ENCODE measurements at regions not wholly inside any gene's neighbourhood (a gene's known extent, or its start where the extent isn't known, plus 50 kb on each side); places are given as distances from the start of the nearest gene placed in this dataset.

DNA sequence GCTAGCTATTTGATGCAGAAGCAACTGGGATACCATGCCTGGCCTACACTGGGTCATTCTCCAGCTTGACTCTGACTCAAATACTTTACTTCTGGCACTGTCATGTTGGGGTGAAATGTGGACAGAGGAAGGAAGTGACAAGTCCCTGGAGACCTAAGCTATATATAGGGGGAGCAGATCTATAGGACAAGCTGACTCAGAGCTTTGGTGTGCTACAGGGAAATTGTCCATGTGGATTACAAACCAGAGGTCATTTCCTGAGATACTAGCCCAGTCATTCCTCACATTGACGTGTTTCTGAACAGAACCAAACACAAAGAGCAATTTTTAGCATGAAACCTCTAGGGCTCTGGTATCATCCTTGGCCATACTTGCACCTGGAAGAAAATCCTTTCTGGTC lies 531.6 kb upstream of the CLINT1 start:
- Histone ChIP-seq H3K27ac (ENCODE audit: low read length) (no peak overlapping the region), H3K4me3 (ENCODE audit: low read depth in 1 of 2, low read length in 2 of 2) (no peak overlapping the region), H3K4me1 (ENCODE audit: control insufficient read depth in 1 of 2, insufficient read depth in 2 of 2, low read length in 2 of 2) (no peaks in the 10 kb centered on the region), H3K36me3 (ENCODE audit: control insufficient read depth in 1 of 2, insufficient read depth in 2 of 2, low read length in 2 of 2) (no peaks in the 10 kb centered on the region), H3K27me3 (ENCODE audit: low read depth, low read length) (no peaks in the 10 kb centered on the region), H3K9me3 (ENCODE audit: control insufficient read depth in 1 of 2, low read length in 2 of 2) (no peaks in the 10 kb centered on the region)

DNA sequence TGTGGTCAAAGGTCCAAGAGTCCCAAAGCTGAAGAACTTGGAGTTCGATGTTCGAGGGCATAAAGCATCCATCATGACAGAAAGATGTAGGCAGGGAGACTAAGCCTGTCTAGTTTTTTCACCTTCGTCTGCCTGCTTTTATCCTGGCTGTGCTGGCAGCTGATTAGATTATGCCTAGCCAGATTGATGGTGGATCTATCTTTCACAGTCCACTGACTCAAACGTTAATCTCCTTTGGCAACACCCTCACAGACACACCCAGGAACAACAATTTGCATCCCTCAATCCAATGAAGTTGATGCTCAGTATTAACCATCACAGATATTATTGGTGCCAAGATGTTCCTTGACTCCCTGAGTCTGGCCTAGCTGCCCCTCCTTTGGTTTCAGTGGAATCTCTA lies 530.8 kb upstream of the CLINT1 start:
- no peaks in the 10 kb centered on the region for H3K4me1 ChIP-seq (ENCODE audit: control insufficient read depth in 1 of 2, insufficient read depth in 2 of 2, low read length in 2 of 2)
- H3K9me3 ChIP-seq (ENCODE audit: control insufficient read depth in 1 of 2, low read length in 2 of 2) = no peaks in the 10 kb centered on the region
- H3K4me3 ChIP-seq (ENCODE audit: low read depth in 1 of 2, low read length in 2 of 2) = no peak overlapping the region
- no peak overlapping the region for H3K27ac ChIP-seq (ENCODE audit: low read length)
- no peaks in the 10 kb centered on the region for H3K27me3 ChIP-seq (ENCODE audit: low read depth, low read length)
- H3K36me3 ChIP-seq (ENCODE audit: control insufficient read depth in 1 of 2, insufficient read depth in 2 of 2, low read length in 2 of 2) = no peaks in the 10 kb centered on the region

DNA sequence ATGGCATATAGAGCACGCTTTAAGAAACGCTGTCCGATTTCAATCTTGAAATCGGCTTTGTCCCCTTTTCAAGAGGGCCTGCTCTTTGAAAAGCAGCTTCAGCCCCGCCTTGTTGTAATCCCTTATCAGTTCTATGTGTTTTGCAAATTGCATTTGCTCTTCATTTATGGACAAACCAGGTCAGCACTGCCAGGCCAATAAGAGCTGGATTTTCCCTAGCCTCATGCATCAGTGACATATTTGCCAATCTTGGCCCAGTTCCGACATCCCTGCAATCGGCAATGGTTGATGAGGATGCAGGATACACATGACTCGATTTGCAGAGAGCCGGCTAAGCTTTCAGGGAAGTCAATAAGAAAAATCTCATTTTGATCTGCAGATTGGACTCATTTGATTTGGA lies 529.1 kb upstream of the CLINT1 start:
- no peak overlapping the region for H3K4me3 ChIP-seq (ENCODE audit: low read depth in 1 of 2, low read length in 2 of 2)
- H3K36me3 ChIP-seq (ENCODE audit: control insufficient read depth in 1 of 2, insufficient read depth in 2 of 2, low read length in 2 of 2) = no peaks in the 10 kb centered on the region
- H3K27ac ChIP-seq (ENCODE audit: low read length) = no peak overlapping the region
- H3K27me3 ChIP-seq (ENCODE audit: low read depth, low read length) = no peaks in the 10 kb centered on the region
- no peaks in the 10 kb centered on the region for H3K9me3 ChIP-seq (ENCODE audit: control insufficient read depth in 1 of 2, low read length in 2 of 2)
- peaks cover 0 to 5% of the 10 kb centered on the region in 2 donors for H3K4me1 ChIP-seq (ENCODE audit: control insufficient read depth in 1 of 2, insufficient read depth in 2 of 2, low read length in 2 of 2)

DNA sequence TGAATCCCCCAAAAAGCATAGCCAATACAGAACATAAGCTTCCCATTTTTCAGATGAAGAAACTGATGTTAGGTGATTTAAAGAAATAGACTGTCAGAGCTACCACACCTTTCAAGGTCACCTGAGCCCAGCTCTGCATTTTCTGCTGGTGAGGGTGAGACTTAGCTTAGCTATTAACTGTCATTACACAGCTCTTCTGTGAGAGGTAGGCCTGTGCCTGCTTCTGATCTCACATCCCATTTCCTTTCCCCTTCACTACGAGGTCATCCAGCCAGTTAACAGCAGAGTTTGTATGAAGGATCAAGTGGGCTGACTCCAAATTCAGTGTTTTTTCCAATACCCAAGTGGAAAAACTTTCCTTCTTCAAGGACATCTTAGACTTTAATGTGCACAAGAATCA lies 528.6 kb upstream of the CLINT1 start:
- Histone ChIP-seq H3K27ac (ENCODE audit: low read length) (no peak overlapping the region), H3K9me3 (ENCODE audit: control insufficient read depth in 1 of 2, low read length in 2 of 2) (no peaks in the 10 kb centered on the region), H3K36me3 (ENCODE audit: control insufficient read depth in 1 of 2, insufficient read depth in 2 of 2, low read length in 2 of 2) (no peaks in the 10 kb centered on the region), H3K4me1 (ENCODE audit: control insufficient read depth in 1 of 2, insufficient read depth in 2 of 2, low read length in 2 of 2) (peaks cover 5 to 10% of the 10 kb centered on the region in 2 donors), H3K4me3 (ENCODE audit: low read depth in 1 of 2, low read length in 2 of 2) (no peak overlapping the region), H3K27me3 (ENCODE audit: low read depth, low read length) (no peaks in the 10 kb centered on the region)

DNA sequence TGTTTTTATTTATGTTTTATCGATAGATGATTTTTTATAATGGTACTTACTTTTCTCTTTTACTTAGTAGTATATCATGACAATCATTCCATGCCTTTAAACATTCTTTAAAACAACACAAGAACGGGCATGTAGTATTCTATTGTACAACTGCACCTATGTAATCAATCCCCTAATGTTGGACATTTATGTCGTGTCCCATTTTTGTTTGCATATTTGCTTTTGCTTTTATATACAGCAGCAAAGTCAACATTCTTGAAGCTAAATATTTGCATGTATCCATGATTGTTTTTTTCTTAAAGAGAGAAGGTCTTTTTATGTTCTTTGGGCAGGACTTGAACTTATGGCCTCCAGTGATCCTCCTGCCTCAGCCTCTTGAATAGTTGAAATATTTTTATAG lies 527.0 kb upstream of the CLINT1 start:
- H3K4me3 ChIP-seq (ENCODE audit: low read depth in 1 of 2, low read length in 2 of 2) = no peak overlapping the region
- H3K9me3 ChIP-seq (ENCODE audit: control insufficient read depth in 1 of 2, low read length in 2 of 2) = no peaks in the 10 kb centered on the region
- no peak overlapping the region for H3K27ac ChIP-seq (ENCODE audit: low read length)

DNA sequence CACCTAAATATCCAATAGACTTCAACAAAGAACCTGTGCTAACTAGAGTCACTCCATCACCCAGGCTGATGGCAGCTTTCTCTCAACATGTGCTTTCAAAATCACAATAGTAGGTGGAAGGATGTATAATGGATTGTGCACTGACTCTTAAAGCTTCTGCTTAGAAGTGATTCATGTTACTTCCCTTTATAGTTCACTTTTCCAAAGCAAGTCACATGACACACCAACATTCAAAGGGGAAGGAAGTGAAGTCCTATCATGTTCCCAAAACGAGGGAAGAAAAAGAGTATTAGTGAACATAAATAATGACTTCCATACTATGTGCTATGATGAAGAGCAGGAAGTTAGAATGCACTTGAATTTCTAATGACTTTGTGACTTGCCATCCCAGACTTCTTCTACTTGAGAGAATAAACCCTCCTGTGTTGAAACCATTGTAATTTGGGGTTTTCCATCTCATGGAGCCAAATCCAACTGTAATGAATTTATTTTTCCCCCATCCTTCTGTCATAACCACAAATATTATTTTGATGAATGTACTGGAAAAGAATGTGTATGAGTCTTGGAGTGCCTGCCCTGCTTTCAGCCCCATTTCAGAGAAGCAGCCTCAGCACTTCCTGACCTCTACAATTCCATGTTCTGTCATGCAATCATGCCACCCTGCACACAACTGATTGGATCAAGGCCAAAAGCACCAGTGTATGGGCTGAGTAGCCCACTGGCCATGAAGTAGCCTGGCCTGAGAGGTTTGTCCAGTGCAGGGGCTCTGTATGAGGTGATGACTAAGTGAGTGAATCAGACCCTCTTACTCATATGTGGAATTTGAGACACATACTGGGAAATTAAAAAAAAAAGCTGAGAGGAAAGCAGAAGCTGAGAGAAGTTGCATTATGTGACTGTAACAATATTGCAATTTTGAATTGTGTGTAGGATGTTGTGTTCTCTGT lies 525.9 kb upstream of the CLINT1 start:
- Histone ChIP-seq H3K36me3 (ENCODE audit: control insufficient read depth in 1 of 2, insufficient read depth in 2 of 2, low read length in 2 of 2) (no peaks in the 10 kb centered on the region), H3K9me3 (ENCODE audit: control insufficient read depth in 1 of 2, low read length in 2 of 2) (no peaks in the 10 kb centered on the region), H3K4me1 (ENCODE audit: control insufficient read depth in 1 of 2, insufficient read depth in 2 of 2, low read length in 2 of 2) (peaks cover 5 to 15% of the 10 kb centered on the region in 2 donors), H3K27ac (ENCODE audit: low read length) (no peak overlapping the region), H3K4me3 (ENCODE audit: low read depth in 1 of 2, low read length in 2 of 2) (no peak overlapping the region), H3K27me3 (ENCODE audit: low read depth, low read length) (no peaks in the 10 kb centered on the region)

More for the DNA sequence above, 527.0 kb upstream of the CLINT1 start:
- peaks cover 5 to 15% of the 10 kb centered on the region in 2 donors for H3K4me1 ChIP-seq (ENCODE audit: control insufficient read depth in 1 of 2, insufficient read depth in 2 of 2, low read length in 2 of 2)
- no peaks in the 10 kb centered on the region for H3K27me3 ChIP-seq (ENCODE audit: low read depth, low read length)
- H3K36me3 ChIP-seq (ENCODE audit: control insufficient read depth in 1 of 2, insufficient read depth in 2 of 2, low read length in 2 of 2) = no peaks in the 10 kb centered on the region

DNA sequence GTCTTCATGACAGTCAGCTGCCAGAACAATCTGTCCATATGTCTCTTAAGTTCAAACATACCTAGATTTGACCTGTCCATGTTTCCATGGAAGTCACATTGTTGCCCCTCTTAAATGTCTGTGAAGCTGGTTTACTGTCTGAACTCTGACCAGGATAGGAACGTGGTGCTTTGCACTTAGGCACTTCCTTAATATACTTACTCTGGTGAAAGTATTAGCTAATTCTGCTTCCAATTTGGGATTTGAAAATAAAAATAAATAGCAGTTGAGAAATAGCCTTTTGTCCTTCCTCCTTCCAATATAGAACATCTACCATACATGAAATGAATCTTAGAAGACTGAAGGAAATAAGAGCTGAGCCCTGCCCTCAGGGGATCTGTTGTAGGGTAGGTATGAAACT lies 524.5 kb upstream of the CLINT1 start:
- no peak overlapping the region for H3K27ac ChIP-seq (ENCODE audit: low read length)
- H3K36me3 ChIP-seq (ENCODE audit: control insufficient read depth in 1 of 2, insufficient read depth in 2 of 2, low read length in 2 of 2) = no peaks in the 10 kb centered on the region
- H3K9me3 ChIP-seq (ENCODE audit: control insufficient read depth in 1 of 2, low read length in 2 of 2) = no peaks in the 10 kb centered on the region
- H3K27me3 ChIP-seq (ENCODE audit: low read depth, low read length) = no peaks in the 10 kb centered on the region
- peaks cover 5 to 15% of the 10 kb centered on the region in 2 donors for H3K4me1 ChIP-seq (ENCODE audit: control insufficient read depth in 1 of 2, insufficient read depth in 2 of 2, low read length in 2 of 2)
- H3K4me3 ChIP-seq (ENCODE audit: low read depth in 1 of 2, low read length in 2 of 2) = no peak overlapping the region

DNA sequence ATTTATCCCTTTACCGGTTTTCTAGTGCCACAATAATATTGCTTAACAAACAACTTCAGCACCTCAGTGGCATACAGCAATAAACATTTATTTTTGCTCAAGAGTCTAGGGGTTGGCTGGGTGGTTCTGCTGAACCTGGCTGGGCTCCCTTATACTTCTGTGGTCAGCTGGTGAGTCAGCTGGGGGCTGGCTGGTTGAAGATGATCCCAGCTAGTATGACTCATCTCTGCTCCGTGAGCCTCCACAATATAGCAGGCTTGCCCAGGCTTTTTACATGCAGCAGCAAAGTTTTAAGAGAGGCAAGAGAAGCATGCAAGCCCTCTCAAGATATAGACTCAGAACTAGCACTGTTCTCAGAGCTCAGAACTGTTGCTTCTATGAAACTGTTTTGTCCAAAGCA lies 523.5 kb upstream of the CLINT1 start:
- H3K4me3 ChIP-seq (ENCODE audit: low read depth in 1 of 2, low read length in 2 of 2) = no peak overlapping the region
- no peaks in the 10 kb centered on the region for H3K9me3 ChIP-seq (ENCODE audit: control insufficient read depth in 1 of 2, low read length in 2 of 2)
- H3K4me1 ChIP-seq (ENCODE audit: control insufficient read depth in 1 of 2, insufficient read depth in 2 of 2, low read length in 2 of 2) = peaks cover 5 to 15% of the 10 kb centered on the region in 2 donors
- H3K36me3 ChIP-seq (ENCODE audit: control insufficient read depth in 1 of 2, insufficient read depth in 2 of 2, low read length in 2 of 2) = no peaks in the 10 kb centered on the region
- no peak overlapping the region for H3K27ac ChIP-seq (ENCODE audit: low read length)
- no peaks in the 10 kb centered on the region for H3K27me3 ChIP-seq (ENCODE audit: low read depth, low read length)

DNA sequence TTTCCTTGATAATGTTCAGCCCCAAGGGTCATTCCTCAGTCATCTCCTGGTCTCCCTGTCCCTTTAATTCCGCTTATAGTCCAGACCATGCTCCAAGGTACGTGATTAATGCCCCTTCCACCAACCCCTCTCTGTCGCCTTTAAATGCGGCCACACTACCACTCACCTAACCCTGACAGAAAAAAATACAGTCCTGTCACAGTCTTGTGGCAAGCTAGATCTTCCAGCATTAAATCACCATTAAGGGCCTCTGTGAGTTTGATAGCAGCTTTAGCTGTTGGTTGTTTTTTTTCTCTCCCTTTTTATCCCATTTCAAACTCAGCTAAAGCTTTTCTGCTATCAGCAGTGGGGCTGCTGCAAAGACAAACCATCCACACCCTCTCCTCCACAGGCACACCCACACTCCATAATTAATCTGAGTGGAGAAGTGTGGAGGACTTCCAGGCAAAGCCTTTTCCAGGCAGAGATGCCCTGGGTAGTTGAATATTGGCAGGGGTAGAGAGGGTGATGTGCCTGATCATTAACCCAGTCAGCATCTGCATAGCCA lies 522.7 kb upstream of the CLINT1 start:
- Histone ChIP-seq H3K27ac (ENCODE audit: low read length) (no peak overlapping the region), H3K27me3 (ENCODE audit: low read depth, low read length) (no peaks in the 10 kb centered on the region), H3K9me3 (ENCODE audit: control insufficient read depth in 1 of 2, low read length in 2 of 2) (no peaks in the 10 kb centered on the region), H3K4me1 (ENCODE audit: control insufficient read depth in 1 of 2, insufficient read depth in 2 of 2, low read length in 2 of 2) (peaks cover 5 to 15% of the 10 kb centered on the region in 2 donors), H3K36me3 (ENCODE audit: control insufficient read depth in 1 of 2, insufficient read depth in 2 of 2, low read length in 2 of 2) (no peaks in the 10 kb centered on the region), H3K4me3 (ENCODE audit: low read depth in 1 of 2, low read length in 2 of 2) (no peak overlapping the region)

DNA sequence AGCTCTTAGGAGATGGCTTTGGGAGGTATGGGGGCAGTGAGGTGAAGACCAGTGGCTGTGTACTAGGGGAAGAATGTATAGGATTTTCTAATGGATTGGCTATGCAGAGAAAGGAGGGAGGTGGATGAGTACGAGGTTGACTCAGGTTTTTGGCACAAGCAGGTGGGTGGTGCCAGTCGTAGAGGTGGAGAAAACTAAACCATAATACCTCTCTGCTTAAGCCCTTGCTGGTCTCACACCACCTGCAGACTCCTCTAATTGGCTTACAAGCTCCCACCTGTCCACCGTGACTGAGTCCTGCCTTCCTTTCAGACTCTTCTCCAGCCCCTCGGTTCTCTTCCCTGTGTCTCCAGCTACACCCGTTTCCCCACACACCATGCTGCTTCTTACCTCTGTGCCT lies 521.7 kb upstream of the CLINT1 start:
- Histone ChIP-seq H3K27me3 (ENCODE audit: low read depth, low read length) (no peaks in the 10 kb centered on the region), H3K36me3 (ENCODE audit: control insufficient read depth in 1 of 2, insufficient read depth in 2 of 2, low read length in 2 of 2) (no peaks in the 10 kb centered on the region), H3K4me3 (ENCODE audit: low read depth in 1 of 2, low read length in 2 of 2) (no peak overlapping the region), H3K9me3 (ENCODE audit: control insufficient read depth in 1 of 2, low read length in 2 of 2) (no peaks in the 10 kb centered on the region), H3K27ac (ENCODE audit: low read length) (no peak overlapping the region), H3K4me1 (ENCODE audit: control insufficient read depth in 1 of 2, insufficient read depth in 2 of 2, low read length in 2 of 2) (peaks cover 5 to 15% of the 10 kb centered on the region in 2 donors)

DNA sequence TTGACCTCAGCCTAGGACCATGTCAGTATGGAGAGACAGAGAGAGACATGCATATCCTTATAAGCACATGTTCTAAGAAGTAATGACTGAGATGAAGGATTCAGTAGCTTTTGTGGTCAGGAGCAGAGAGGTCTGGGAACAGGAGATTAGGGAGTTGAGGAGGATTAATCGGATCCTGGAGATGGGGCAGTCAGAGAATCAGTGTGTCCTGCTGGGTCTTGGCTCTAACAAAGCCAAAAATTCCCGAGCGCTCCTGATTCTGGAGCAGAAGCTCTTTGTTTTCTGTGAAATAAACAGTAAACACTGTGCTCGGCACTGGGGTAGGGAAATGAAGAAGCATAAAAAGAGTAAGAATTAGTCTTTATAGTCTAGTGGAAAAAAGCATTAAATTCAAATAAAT lies 520.0 kb upstream of the CLINT1 start:
- Histone ChIP-seq H3K36me3 (ENCODE audit: control insufficient read depth in 1 of 2, insufficient read depth in 2 of 2, low read length in 2 of 2) (no peaks in the 10 kb centered on the region), H3K27ac (ENCODE audit: low read length) (no peak overlapping the region), H3K27me3 (ENCODE audit: low read depth, low read length) (no peaks in the 10 kb centered on the region), H3K4me3 (ENCODE audit: low read depth in 1 of 2, low read length in 2 of 2) (no peak overlapping the region), H3K9me3 (ENCODE audit: control insufficient read depth in 1 of 2, low read length in 2 of 2) (no peaks in the 10 kb centered on the region), H3K4me1 (ENCODE audit: control insufficient read depth in 1 of 2, insufficient read depth in 2 of 2, low read length in 2 of 2) (peaks cover 9 to 15% of the 10 kb centered on the region in 2 donors)
